ENCODE measurements at regions not wholly inside any gene's neighbourhood (a gene's known extent, or its start where the extent isn't known, plus 50 kb on each side); places are given as distances from the start of the nearest gene placed in this dataset.

GRCh38 chr19:30670011-30670329, 297.8 kb downstream of the ZNF536 start:
- no peak for TF ChIP-seq POLR2A (IDR thresholded peaks at IDR 0.05)
- TF ChIP-seq, protein P1, sequence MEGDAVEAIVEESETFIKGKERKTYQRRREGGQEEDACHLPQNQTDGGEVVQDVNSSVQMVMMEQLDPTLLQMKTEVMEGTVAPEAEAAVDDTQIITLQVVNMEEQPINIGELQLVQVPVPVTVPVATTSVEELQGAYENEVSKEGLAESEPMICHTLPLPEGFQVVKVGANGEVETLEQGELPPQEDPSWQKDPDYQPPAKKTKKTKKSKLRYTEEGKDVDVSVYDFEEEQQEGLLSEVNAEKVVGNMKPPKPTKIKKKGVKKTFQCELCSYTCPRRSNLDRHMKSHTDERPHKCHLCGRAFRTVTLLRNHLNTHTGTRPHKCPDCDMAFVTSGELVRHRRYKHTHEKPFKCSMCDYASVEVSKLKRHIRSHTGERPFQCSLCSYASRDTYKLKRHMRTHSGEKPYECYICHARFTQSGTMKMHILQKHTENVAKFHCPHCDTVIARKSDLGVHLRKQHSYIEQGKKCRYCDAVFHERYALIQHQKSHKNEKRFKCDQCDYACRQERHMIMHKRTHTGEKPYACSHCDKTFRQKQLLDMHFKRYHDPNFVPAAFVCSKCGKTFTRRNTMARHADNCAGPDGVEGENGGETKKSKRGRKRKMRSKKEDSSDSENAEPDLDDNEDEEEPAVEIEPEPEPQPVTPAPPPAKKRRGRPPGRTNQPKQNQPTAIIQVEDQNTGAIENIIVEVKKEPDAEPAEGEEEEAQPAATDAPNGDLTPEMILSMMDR (IDR thresholded peaks at IDR 0.05), result no peak

All from tibial nerve (tissue), 3 donors.